ENCODE measurements at regions not wholly inside any gene's neighbourhood (a gene's known extent, or its start where the extent isn't known, plus 50 kb on each side); places are given as distances from the start of the nearest gene placed in this dataset.

DNA sequence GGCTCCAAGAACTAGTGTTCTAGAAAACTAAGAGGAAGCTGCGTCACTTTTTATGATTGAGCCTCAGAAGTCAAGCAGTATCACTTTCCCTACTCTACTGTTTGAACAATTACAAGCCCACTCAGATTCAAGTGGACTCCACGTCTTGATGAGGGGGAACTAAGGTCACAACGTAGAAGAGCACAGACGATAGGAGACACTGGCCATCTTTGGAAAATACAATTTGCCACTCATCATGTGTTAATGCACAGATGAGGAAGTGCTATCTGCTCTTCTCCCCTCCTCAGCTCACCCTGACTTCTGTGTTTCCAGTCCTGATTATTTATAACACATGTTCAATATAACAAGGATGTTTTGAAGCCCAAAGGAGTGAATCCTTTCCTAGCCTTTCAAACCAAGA is 76.1 kb upstream of the CYP1B1 start:
- TF ChIP-seq LEF1 (IDR thresholded peaks at IDR 0.05; ENCODE audit: borderline replicate concordance) (no peak), BHLHE40 (IDR thresholded peaks at IDR 0.05; ENCODE audit: borderline replicate concordance) (no peak), ZNF384 (IDR thresholded peaks at IDR 0.05) (no peak)

Data from HEK293T (cell line).